ENCODE measurements at regions not wholly inside any gene's neighbourhood (a gene's known extent, or its start where the extent isn't known, plus 50 kb on each side); places are given as distances from the start of the nearest gene placed in this dataset.

- no peak for DNase-seq
Measured at GRCh38 chr18:46416706-46417638, 240.0 kb downstream of the LOXHD1 start.

DNA sequence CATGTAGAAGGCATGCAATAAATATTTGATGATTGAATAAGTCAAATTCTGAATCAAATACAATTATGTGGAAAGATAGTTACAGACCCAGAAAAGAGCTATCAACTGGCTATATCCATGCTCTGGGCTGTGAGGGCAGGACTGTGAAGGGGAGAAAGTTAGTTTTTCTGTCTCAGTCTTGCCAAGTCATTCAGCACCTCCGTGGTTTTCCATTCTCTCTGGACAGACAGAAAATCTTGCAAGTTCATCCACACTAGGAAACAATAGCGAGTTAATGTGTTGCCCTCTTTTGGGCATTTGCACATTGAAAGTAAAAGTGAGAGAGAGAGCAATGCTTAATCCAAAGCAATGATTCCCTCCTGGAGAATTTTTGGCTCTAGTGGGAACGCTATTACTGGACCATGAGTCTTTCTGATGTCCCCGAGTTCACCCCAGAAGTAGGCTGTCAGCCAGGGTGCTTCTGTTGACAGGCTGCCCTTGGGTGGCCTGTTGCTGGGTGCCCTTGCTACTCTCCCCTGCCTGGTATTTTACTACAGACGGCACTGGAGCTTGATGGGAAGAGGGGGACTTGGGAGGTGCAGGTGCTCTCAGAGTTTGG is 238.3 kb downstream of the LOXHD1 start:
- DNase-seq: no peak

DNA sequence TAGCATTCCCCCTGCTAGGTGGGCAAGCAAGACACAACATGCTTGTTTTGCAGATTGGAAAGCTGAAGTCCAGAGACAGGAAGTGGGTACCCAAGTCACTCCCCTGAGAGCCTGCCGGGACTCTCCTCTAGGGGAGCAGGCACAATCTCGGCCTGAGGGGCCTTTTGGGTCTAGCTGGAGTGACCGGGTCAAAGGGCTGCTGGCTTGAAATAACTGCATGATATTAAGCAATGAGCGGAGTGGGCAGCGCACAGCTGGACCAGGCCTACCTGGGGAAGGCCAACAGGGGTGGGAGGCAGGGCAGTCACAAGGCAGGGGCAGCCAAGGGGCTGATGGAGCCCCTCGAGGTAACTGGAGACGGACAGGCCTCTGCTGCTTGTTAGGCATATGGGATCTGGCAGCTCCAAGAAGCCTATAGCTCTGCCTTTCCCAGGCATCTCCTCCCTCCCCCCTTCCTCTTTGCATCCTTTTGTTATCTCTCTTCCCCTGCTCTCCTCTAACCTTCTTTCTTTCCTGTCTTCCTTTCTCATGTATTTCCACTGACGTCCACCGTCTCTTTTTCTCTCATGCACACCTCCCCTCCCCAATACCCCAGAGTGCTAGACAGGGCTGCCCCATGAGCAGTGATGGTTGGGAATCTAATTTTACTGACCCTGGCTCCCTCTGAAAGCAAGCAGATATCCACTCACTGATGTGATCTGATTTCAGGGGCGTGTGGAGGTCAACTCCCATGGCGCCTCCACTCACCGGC is 237.5 kb downstream of the LOXHD1 start:
- no peak for DNase-seq

DNA sequence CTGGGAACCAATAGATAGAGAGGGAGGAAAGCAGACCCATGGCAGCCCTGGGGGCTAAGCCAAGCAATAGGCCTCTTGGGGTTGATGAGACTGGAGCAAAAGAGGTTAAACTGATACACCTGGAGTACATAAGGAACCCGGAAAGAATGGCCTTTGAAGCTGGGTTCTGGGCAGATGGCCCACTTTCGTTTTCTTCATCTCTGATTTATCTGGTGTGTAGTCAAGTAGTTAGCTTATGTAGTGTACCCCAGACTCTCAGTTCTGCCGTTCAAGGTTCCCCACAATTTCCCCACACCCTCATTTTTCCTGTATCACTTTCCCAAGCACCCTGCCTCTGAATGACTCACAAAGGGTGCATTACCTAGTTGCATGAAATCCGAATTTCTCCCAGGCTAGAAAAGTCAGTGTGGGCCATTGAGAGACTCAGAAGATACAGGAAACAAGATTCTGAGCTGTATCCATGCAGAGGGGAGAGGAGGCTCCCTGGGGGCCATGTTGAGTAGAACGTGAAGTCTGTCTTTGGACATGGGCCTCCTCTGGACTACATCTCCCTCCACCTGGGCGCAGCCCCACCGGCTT is 235.0 kb downstream of the LOXHD1 start:
- no peak for DNase-seq

DNA sequence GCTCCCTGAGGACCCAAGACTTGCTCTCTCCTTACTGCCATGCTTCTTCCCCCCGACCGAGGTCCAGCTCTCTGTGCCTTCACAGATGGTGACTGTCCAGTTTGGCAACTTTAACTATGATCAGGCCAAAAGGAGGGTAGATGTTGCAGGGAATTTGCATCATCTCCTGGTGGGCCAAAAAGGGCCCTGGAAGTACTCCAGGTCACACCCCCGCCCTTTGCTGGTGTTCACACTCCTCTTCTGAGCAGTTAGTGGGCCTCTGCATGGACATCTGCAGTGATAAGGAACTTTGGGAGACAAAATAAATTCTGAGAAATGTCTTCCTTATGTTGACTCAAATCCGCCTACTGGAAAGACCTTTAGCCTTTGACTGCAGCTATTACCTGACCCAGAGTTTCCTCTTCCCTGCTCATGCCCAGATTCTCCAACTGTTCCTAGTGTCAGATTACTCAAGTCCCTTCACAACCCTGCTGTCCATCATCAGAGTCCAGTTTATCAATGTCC is 234.4 kb downstream of the LOXHD1 start:
- DNase-seq: no peak

DNA sequence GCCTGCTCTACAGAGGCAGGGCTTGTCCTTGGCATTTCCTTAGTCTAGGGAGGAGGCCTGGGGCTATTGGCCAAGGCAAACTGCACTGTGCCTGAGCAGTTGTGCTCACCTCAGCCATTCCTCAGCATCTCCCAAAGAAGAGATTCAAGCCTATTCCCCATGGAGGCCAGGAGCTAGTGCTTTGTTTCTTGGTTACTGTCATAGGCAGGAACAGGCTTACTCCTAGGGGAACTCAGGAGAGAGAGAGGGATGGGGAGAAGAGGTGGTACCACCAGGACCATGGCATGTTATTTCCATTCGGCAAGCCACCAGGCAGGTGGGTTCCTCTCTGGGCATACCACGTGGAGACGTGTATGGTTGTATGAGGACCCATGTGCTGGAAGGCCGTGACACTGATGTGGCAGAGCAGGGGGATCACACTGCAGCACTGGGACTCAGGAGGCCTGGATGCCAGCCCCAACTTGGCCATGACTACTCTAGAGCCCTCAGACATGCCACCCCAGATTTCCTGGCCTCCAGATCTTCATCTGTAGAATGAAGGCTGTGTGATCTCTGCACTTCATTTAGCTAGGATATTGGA is 233.7 kb downstream of the LOXHD1 start:
- no peak for DNase-seq

DNA sequence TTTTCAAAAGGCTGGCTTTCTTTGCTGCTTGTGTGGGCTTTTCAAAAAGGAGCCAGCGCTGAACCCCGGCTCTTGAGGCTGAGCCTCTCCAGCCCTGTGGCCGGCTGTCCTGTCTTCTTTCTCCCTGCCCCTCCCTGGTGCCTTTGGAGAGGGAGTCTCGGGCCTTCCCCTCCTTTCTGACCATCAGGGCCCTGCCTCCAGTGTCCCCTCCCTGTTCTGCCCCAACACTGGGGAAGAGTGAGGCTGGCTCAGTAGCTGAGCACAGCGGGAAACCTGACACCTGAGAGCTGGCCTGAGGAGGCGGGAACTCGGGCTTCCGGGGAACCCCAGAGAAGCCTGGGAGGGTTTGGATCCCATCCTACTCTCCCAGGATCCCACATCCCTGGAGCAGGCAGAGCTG is 232.1 kb downstream of the LOXHD1 start:
- DNase-seq: no peak

DNA sequence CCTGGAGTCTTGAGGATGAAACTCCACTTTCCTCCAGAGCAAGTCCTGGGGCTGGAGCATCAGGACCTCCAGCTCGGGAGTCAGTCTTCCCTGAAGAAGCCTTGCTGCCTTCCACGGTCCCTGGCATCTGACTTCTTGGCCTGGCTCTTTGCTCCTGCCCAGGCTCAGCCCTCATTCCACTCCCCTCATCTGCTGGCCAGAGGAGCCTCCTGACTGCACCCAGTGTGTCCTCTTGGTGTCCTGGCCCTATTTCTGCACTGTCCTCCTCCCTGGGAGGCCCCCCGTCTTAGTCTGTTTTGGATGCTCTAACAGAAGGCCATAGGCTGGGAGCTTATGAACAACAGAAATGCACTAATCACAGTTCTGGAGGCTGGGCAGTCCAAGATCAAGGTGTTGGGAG is 231.5 kb downstream of the LOXHD1 start:
- DNase-seq: no peak

DNA sequence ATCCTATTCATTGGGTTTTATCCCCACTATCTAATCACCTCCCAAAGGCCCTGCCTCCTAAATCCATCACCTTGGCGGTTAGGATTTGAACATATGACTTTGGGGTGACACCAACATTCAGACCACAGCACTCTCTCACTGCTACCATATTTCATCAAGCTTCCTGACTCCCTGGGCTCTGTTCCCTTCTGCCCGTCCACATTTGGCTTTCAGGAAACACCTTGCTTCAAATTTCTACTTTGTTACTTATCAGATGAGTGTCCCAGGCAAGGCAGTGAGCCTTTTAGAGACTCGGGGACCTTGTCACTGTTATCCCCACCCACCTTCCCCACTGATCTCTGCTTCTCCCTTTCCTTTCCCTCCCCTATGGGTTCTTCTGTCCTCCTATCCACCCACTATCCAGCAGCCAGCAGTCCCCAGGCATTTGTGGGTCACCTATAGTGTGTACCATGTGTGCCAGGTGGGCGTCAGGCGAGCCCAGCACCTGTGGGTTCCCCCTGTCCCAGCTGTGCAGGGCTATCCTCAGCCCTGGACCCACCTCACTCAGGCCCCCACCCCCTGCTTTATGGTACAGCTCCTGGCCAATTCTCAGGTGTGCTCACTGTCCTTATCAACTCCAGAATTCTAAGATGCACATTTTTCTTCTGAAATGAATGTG is 230.9 kb downstream of the LOXHD1 start:
- DNase-seq: no peak

GRCh38 chr18:46426679-46427047 is 230.4 kb downstream of the LOXHD1 start:
- DNase-seq: no peak

Data from stimulated activated CD4-positive, alpha-beta T cell treated with anti-CD3 and anti-CD28 coated beads, Interleukin-12 subunit alpha, Interleukin-12 subunit beta, amount 100 ng/mL, for 4 hours (primary cell).